ENCODE measurements at regions not wholly inside any gene's neighbourhood (a gene's known extent, or its start where the extent isn't known, plus 50 kb on each side); places are given as distances from the start of the nearest gene placed in this dataset.

DNA sequence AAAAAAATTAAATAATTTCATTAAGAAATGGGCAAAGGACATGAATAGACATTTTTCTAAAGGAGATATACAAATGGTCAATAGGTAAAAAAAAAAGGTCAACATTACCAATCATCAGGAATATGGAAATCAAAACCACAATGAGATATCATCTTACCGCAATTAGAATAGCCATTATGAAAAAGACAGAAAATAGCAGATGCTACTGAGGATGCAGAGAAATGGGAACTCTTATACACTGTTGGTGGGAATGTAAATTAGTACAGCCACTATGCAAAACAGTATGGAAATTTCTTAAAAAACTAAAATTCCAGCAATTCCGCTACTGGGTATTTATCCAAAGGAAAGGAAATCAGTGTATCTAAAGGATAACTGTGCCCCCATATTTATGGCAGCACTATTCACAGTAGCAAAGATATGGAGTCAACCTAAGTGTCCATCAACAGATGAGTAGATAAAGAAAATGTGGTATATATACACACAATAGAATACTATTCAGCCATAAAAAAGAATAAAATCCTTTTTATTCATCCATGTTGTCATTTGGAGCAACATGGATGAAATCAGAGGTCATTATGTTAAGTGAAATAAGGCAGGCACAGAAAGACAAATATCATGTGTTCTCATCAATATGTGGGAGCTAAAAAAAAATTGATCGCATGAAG is 132.4 kb downstream of the RPL22L1 start:
- POLR2A ChIA-PET: no interaction called here
- H3K4me3 ChIP-seq (ENCODE audit: low read depth in 2 of 2, low read length in 2 of 2): no peak overlapping the region
- in situ Hi-C loops (cut with HindIII; ENCODE audit: low pct_unique_long_range_greater_than_20kb, low sequenced_read_pairs) (no loop called here), intact Hi-C loops (cut with micrococcal nuclease; ENCODE audit: unreplicated experiment) (no loop called here)
- DNase-seq (ENCODE audit: low read depth, low spot score) (no peak), ATAC-seq (no peak)
- CTCF ChIA-PET: interaction anchor here (0.6 kb wide), 1 partner anchor 13 kb away, joined by 4 read pairs; no protein-coding TSS in a partner anchor
- no peak overlapping the region for H3K27ac ChIP-seq (ENCODE audit: low read length)
- BruUV-seq (replicated peaks): no TSS peak
- no peaks in the 10 kb centered on the region for H3K9me3 ChIP-seq (ENCODE audit: control insufficient read depth, insufficient read depth, low read depth, low read length)
- no peaks in the 10 kb centered on the region for H3K36me3 ChIP-seq (ENCODE audit: control insufficient read depth, insufficient read depth, low read length)
- no peak for TF ChIP-seq POLR2AphosphoS5 (IDR thresholded peaks at IDR 0.05; ENCODE audit: low read depth, low read length)
- no peak for TF ChIP-seq SIN3A (IDR thresholded peaks at IDR 0.05; ENCODE audit: borderline replicate concordance, insufficient read depth, low read depth, low read length)
- no peak for TF ChIP-seq TCF7L2 (IDR thresholded peaks at IDR 0.05; ENCODE audit: low read depth, low read length)
- TF ChIP-seq, protein P1, sequence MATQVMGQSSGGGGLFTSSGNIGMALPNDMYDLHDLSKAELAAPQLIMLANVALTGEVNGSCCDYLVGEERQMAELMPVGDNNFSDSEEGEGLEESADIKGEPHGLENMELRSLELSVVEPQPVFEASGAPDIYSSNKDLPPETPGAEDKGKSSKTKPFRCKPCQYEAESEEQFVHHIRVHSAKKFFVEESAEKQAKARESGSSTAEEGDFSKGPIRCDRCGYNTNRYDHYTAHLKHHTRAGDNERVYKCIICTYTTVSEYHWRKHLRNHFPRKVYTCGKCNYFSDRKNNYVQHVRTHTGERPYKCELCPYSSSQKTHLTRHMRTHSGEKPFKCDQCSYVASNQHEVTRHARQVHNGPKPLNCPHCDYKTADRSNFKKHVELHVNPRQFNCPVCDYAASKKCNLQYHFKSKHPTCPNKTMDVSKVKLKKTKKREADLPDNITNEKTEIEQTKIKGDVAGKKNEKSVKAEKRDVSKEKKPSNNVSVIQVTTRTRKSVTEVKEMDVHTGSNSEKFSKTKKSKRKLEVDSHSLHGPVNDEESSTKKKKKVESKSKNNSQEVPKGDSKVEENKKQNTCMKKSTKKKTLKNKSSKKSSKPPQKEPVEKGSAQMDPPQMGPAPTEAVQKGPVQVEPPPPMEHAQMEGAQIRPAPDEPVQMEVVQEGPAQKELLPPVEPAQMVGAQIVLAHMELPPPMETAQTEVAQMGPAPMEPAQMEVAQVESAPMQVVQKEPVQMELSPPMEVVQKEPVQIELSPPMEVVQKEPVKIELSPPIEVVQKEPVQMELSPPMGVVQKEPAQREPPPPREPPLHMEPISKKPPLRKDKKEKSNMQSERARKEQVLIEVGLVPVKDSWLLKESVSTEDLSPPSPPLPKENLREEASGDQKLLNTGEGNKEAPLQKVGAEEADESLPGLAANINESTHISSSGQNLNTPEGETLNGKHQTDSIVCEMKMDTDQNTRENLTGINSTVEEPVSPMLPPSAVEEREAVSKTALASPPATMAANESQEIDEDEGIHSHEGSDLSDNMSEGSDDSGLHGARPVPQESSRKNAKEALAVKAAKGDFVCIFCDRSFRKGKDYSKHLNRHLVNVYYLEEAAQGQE (IDR thresholded peaks at IDR 0.05; ENCODE audit: insufficient read depth in 1 of 2, low read depth in 2 of 2, low read length in 1 of 2): no peak
- no peak for TF ChIP-seq CTCF (IDR thresholded peaks at IDR 0.05)
- H3K27me3 ChIP-seq (ENCODE audit: control insufficient read depth, insufficient read depth, low read length): no peaks in the 10 kb centered on the region
- H3K4me1 ChIP-seq (ENCODE audit: control insufficient read depth, insufficient read depth, low read length): peaks cover 5% of the 10 kb centered on the region; the same call in 1 of the 2 replicates

DNA sequence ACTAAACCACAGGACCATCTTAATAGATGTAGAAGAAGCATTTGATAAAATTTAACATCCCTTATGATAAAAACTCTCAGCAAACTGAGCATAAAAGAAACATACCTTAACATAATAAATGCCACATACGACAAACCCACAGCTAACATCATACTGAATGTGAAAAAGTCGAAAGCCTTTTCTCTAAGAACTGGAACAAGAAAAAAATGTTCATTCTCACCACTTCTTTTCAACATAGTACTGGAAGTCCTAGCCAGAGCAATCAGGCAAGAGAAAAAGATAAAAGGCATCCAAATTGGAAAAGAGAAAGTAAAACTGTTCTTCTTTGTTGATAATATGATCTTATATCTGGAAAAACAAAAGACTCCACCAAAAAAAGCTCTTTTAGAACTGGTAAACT is 134.2 kb downstream of the RPL22L1 start:
- ChIA-PET CTCF (no interaction called here), POLR2A (no interaction called here)
- in situ Hi-C loops (cut with HindIII; ENCODE audit: low pct_unique_long_range_greater_than_20kb, low sequenced_read_pairs) (no loop called here), intact Hi-C loops (cut with micrococcal nuclease; ENCODE audit: unreplicated experiment) (no loop called here)
- Histone ChIP-seq H3K36me3 (ENCODE audit: control insufficient read depth, insufficient read depth, low read length) (no peaks in the 10 kb centered on the region), H3K4me1 (ENCODE audit: control insufficient read depth, insufficient read depth, low read length) (no peaks in the 10 kb centered on the region; the same call in 1 of the 2 replicates), H3K4me3 (ENCODE audit: low read depth in 2 of 2, low read length in 2 of 2) (no peak overlapping the region), H3K27ac (ENCODE audit: low read length) (no peak overlapping the region), H3K27me3 (ENCODE audit: control insufficient read depth, insufficient read depth, low read length) (no peaks in the 10 kb centered on the region), H3K9me3 (ENCODE audit: control insufficient read depth, insufficient read depth, low read depth, low read length) (no peaks in the 10 kb centered on the region)
- no peak for DNase-seq (ENCODE audit: low read depth, low spot score)
- no TSS peak for BruUV-seq (replicated peaks)
- ATAC-seq: no peak
- no peak for TF ChIP-seq POLR2AphosphoS5 (IDR thresholded peaks at IDR 0.05; ENCODE audit: low read depth, low read length)
- TF ChIP-seq, protein P1 (IDR thresholded peaks at IDR 0.05; ENCODE audit: insufficient read depth in 1 of 2, low read depth in 2 of 2, low read length in 1 of 2): no peak
- TF ChIP-seq CTCF (IDR thresholded peaks at IDR 0.05): no peak
- no peak for TF ChIP-seq TCF7L2 (IDR thresholded peaks at IDR 0.05; ENCODE audit: low read depth, low read length)
- TF ChIP-seq SIN3A (IDR thresholded peaks at IDR 0.05; ENCODE audit: borderline replicate concordance, insufficient read depth, low read depth, low read length): no peak

Measured in Panc1 (cell line).